IPS DF 6.9 (cell line): ENCODE measurements at regions not wholly inside any gene's neighbourhood (a gene's known extent, or its start where the extent isn't known, plus 50 kb on each side); places are given as distances from the start of the nearest gene placed in this dataset.

Source experiments
- DNase-seq: peaks from one replicate; pipeline ENCODE4 v3.0.0-alpha.2; 2013; ENCODE audit warnings: low read depth, low spot score
- H3K27ac ChIP-seq: one replicate; pipeline ENCODE4 v1.5.1; 2013; ENCODE audit warnings: low read length, control low read depth
- H3K27me3 ChIP-seq: 2 replicates; pipeline ENCODE4 v1.6.1; 2013; ENCODE audit warnings: mild to moderate bottlenecking, low read length; ENCODE audit not compliant: control insufficient read depth, insufficient read depth
- H3K36me3 ChIP-seq: 2 replicates; pipeline ENCODE4 v1.6.1; 2013; ENCODE audit warnings: low read length; ENCODE audit not compliant: control insufficient read depth, insufficient read depth
- H3K4me1 ChIP-seq: 2 replicates; pipeline ENCODE4 v1.6.1; 2013; ENCODE audit warnings: low read length; ENCODE audit not compliant: control insufficient read depth, insufficient read depth
- H3K4me3 ChIP-seq: 2 replicates; pipeline ENCODE4 v1.5.1; 2013; ENCODE audit warnings: mild to moderate bottlenecking, low read length
- H3K9me3 ChIP-seq: 2 replicates; pipeline ENCODE4 v1.6.1; 2013; ENCODE audit warnings: low read length, inconsistent platforms; ENCODE audit not compliant: control insufficient read depth, insufficient read depth
- WGBS: extraction: QIAGEN DNeasy Blood & Tissue Kit; methylation state at CpG from one replicate; pipeline ENCODE4 v1.1.7; 2013; ENCODE audit warnings: mixed read lengths, missing lambda C conversion rate; ENCODE audit not compliant: insufficient read length, insufficient coverage; 5-methylcytosine and 5-hydroxymethylcytosine counted together

DNA sequence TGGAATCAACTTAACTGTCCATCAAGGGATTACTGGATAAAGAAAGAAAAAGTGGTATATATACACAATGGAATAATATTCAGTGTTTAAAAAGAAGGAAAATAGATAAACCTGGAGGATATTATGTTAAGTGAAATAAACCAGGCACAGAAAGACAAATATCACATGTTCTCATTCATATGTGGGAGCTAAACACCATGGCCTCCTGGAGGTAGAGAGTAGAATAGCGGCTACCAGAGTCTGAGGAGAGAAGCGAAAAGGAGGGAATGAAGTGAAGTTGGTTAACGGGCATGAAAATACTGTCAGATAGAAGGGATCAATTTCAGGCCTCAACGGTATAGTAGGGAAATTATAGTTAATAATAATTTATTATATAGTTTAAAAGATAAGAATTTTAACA lies 147.5 kb upstream of the OBI1 start:
- Histone ChIP-seq H3K36me3 (no peaks in the 10 kb centered on the region), H3K9me3 (no peaks in the 10 kb centered on the region), H3K4me3 (no peak overlapping the region), H3K27ac (no peak overlapping the region), H3K27me3 (no peaks in the 10 kb centered on the region), H3K4me1 (no peaks in the 10 kb centered on the region)
- WGBS = no CpG with 5 or more reads among the region's 4 CpGs
- DNase-seq = no peak

DNA sequence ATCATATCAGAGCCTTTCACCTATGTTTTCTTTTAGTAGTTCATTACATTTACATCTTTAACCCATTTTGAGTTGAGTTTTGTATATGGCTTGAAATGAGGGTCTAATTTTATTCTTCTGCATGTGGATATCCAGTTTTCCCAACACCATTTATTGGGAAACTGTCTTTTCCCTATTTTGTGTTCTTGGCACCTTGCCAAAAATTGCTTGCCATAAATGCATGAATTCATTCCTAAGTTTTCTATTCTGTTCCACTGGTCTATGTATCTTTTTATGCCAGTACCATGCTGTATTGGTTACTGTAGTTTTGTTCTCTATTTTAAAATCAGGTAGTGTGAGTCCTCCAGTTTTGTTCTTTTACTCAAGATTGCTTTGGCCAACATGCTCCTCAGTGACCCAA lies 144.0 kb upstream of the OBI1 start:
- Histone ChIP-seq H3K27me3 (no peaks in the 10 kb centered on the region), H3K9me3 (no peaks in the 10 kb centered on the region), H3K36me3 (no peaks in the 10 kb centered on the region), H3K27ac (no peak overlapping the region), H3K4me3 (no peak overlapping the region), H3K4me1 (no peaks in the 10 kb centered on the region)
- DNase-seq = no peak

DNA sequence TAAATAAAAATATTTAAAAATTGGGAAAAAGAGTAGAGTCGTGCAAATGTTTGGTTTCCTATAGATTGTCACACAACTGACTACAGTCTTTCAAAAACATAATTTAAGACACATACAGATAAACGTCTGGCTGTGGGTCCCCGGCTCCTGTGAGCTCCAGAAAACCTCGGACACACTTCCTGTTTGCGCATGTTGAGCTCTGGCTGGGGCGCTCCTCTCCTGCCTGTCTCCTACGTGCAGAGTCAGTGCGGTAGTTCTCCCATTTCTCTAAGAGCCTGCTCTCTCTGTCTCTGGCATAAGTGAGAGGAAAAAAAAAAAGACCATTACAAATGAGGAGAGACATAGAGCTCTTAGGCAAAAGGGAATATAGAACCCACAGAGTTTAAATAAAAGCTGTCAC lies 128.2 kb upstream of the OBI1 start:
- H3K4me3 ChIP-seq = no peak overlapping the region
- H3K27me3 ChIP-seq = no peaks in the 10 kb centered on the region
- no CpG with 5 or more reads among the region's 8 CpGs for WGBS
- no peaks in the 10 kb centered on the region for H3K4me1 ChIP-seq
- no peaks in the 10 kb centered on the region for H3K9me3 ChIP-seq
- DNase-seq = no peak
- H3K36me3 ChIP-seq = no peaks in the 10 kb centered on the region
- no peak overlapping the region for H3K27ac ChIP-seq

DNA sequence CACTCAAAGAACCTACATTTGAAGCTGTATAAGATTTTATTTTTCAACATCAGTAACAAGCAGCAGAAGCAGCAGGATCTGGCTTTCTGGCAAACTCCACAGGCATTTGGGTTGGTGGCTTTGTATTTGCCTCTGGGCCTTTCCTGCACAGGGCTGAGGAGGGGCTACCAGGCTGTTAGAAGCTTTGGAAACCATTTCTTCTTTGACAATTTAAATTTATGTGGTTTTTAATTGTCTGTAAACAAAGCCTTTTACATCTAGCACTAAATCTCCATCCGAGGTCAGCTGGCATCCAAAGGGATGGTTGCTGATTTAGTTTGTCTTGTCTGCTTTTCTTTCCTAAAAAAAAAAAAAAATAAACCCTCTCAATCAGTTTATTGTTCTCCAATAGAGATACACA lies 127.5 kb upstream of the OBI1 start:
- Histone ChIP-seq H3K27ac (no peak overlapping the region), H3K9me3 (no peaks in the 10 kb centered on the region), H3K36me3 (no peaks in the 10 kb centered on the region), H3K27me3 (no peaks in the 10 kb centered on the region), H3K4me3 (no peak overlapping the region), H3K4me1 (no peaks in the 10 kb centered on the region)
- no peak for DNase-seq
- WGBS = no CpG with 5 or more reads among the region's 1 CpG

DNA sequence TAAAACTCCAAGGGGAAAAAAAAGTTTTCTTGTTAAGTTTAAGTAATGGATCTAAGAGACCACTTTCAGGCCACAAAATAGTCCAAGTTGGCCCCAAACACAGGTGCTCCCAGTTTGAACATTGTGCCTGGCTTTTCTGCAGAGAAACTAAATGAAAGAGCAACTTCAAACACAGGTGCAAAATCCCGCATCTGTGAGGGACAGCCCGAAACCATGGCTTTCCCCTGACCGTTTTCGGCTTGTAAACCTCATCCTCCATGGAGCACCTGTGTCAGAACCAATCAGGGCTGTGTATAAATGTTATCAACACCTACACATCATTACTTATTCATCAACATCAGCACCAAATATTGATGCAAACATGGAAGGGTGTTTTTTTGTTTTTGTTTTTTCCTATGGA lies 126.8 kb upstream of the OBI1 start:
- H3K9me3 ChIP-seq = no peaks in the 10 kb centered on the region
- WGBS = no CpG with 5 or more reads among the region's 4 CpGs
- H3K4me3 ChIP-seq = no peak overlapping the region
- no peak overlapping the region for H3K27ac ChIP-seq
- H3K27me3 ChIP-seq = no peaks in the 10 kb centered on the region
- no peaks in the 10 kb centered on the region for H3K36me3 ChIP-seq
- no peak for DNase-seq
- no peaks in the 10 kb centered on the region for H3K4me1 ChIP-seq

DNA sequence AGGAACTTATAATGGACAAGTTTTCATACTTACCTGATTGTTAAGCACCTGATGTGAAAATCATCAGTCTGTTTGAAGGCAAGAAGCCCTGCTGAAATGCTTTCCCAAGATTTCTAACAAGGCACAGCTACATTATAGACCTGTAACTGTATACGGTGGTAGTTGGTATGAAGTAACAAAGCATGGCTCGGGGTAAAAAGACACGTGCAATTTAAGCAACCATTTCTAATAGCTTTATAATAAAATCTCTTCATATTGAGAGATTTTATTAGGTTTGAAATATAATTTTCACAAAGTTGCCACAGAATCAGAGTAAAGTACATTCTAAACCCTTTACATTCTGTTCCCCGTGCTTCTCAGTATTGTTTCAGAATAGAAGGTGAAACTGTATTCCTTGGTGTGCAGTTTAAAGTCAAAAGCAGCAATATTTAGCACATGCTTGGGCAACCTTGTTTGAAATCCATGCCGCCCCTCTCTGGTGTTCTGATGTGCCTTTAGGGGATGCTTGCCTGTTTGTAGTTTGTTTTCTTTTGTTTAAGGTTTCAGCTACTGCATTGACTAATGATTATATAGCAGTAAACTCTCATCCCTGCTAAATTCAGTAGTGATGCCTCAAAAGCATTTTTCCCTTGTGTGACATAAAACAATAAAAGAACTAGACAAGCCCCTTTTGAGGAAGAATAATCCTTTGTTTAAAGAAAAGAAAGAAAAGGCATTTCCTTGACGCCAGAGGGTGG lies 125.2 kb upstream of the OBI1 start:
- no CpG with 5 or more reads among the region's 6 CpGs for WGBS
- Histone ChIP-seq H3K9me3 (no peaks in the 10 kb centered on the region), H3K4me1 (no peaks in the 10 kb centered on the region), H3K27me3 (no peaks in the 10 kb centered on the region), H3K36me3 (no peaks in the 10 kb centered on the region), H3K4me3 (no peak overlapping the region), H3K27ac (no peak overlapping the region)
- no peak for DNase-seq

DNA sequence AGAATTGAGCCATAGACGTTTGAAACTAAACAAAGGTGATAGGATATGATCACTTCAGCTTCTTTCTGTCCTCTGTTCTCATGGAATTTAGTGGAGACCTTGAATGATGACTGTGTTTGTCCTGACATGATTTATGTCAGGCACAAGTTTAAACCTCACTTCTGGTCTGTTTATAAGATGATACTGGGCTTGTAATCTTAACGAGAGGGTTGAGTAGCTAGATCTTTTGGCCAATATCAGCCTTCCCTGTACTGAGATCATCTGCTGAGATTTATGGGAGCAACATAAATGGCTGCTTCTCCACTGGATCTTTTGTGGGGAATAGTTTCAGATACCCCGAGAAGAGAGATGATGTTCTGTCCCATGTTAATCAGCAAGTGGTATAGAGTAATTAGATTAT lies 121.8 kb upstream of the OBI1 start:
- no CpG with 5 or more reads among the region's 3 CpGs for WGBS

DNA sequence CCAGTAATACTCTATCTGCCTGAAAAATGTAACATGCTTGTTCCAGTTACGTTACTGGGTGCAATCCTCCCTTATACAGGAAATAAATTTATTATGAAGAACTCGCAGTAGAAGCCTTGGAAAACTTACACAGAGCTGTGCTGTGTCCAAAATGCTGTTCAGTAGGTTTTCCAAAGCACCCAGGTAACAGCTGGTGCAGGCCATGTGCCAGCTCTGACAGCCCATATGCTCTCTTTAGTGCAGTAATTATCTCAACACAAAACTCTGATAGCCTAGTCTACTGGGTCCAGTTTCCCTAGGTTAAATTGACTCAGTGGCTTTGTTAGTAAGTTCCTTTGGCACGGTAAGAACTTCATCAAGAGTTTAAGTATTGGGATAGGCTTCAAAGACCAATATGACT lies 120.7 kb upstream of the OBI1 start:
- Histone ChIP-seq H3K4me3 (no peak overlapping the region), H3K9me3 (no peaks in the 10 kb centered on the region), H3K4me1 (no peaks in the 10 kb centered on the region), H3K27me3 (no peaks in the 10 kb centered on the region), H3K27ac (no peak overlapping the region), H3K36me3 (no peaks in the 10 kb centered on the region)
- no CpG with 5 or more reads among the region's 3 CpGs for WGBS
- DNase-seq = no peak

More for the DNA sequence above, 121.8 kb upstream of the OBI1 start:
- Histone ChIP-seq H3K4me3 (no peak overlapping the region), H3K4me1 (no peaks in the 10 kb centered on the region), H3K9me3 (no peaks in the 10 kb centered on the region), H3K27me3 (no peaks in the 10 kb centered on the region), H3K27ac (no peak overlapping the region), H3K36me3 (no peaks in the 10 kb centered on the region)
- no peak for DNase-seq

DNA sequence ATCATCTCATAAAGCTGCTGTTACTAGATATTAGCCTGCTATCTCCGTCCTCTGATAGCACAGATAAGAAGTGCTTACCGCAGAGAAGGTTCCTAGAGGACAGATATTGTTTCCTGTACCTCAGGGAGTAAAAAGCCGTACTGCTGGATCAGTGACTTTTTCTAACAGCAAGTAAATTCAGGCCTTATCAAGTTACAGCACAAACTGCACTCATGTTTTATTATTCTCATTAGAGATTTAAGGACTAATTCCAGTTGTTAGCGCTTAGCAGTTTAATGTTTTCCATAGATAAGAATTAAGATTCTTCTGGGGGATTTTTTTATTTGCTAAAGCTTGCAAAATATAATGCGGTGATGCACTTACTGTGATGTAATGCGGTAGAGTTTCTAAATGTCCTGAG lies 119.0 kb upstream of the OBI1 start:
- H3K4me1 ChIP-seq = no peaks in the 10 kb centered on the region
- no peaks in the 10 kb centered on the region for H3K27me3 ChIP-seq
- no peak for DNase-seq
- H3K36me3 ChIP-seq = no peaks in the 10 kb centered on the region
- H3K9me3 ChIP-seq = no peaks in the 10 kb centered on the region
- WGBS = no CpG with 5 or more reads among the region's 6 CpGs
- no peak overlapping the region for H3K4me3 ChIP-seq
- no peak overlapping the region for H3K27ac ChIP-seq

DNA sequence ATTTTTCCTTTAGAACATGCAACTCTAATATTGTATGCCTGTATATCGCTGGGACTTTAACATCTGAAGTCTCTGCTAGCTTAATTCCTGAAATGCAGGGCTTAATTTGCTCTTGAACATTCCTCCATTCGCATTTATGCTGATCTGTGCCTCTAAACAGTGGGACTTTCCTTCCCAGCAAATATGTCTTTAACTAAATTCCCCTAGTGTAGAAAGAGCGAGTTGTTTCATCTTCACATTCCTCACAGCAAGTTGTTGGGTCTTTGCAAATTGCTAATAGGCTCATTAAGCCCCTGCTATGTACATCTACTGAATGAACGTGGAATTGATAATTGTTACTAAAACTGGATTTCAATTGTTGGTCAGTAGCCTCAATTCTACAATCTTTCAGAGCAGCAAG lies 118.4 kb upstream of the OBI1 start:
- DNase-seq = no peak
- H3K27me3 ChIP-seq = no peaks in the 10 kb centered on the region
- no CpG with 5 or more reads among the region's 4 CpGs for WGBS
- no peaks in the 10 kb centered on the region for H3K9me3 ChIP-seq
- no peak overlapping the region for H3K27ac ChIP-seq
- H3K36me3 ChIP-seq = no peaks in the 10 kb centered on the region
- no peak overlapping the region for H3K4me3 ChIP-seq
- H3K4me1 ChIP-seq = no peaks in the 10 kb centered on the region

DNA sequence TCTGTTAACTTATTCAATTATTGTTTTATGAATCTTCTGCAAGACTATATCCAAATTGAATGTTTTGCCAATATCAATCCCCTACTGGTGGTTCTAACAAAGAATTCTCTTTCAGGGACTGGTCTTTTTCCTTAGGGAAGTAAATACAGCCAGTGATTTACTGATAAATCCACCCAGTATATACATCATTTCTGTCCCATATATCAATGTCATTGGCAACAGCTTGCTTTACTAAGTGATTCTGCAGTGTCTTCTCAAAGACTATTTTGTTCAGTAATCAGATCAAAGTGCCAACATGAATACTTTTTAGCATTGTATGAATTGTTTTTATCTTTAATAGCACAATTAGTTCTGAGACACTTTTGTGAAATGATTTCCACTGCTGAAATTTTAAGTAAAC lies 114.0 kb upstream of the OBI1 start:
- no peak overlapping the region for H3K27ac ChIP-seq
- DNase-seq = no peak
- no peaks in the 10 kb centered on the region for H3K27me3 ChIP-seq
- no peaks in the 10 kb centered on the region for H3K4me1 ChIP-seq
- H3K36me3 ChIP-seq = no peaks in the 10 kb centered on the region
- no peak overlapping the region for H3K4me3 ChIP-seq
- H3K9me3 ChIP-seq = no peaks in the 10 kb centered on the region
